ENCODE measurements at regions not wholly inside any gene's neighbourhood (a gene's known extent, or its start where the extent isn't known, plus 50 kb on each side); places are given as distances from the start of the nearest gene placed in this dataset.

DNA sequence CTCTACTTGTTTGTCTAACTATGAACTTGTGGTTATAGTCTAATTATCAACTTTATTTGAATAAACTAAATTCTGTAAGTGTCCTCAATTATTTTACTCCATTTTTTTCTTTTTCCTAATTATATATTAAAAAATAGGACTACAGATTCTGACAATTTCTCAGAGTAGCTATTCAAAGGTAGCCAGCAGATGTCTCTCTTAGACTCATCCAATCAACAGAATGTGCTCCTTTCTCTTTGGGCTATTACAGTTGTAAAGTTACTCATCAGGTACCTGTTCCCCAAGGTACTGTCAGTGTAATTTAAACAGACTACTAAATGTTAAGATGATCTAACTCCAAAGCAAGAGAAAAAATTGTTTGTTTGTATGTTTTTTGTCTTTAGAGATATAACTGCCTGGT lies 248.6 kb downstream of the PCDH18 start:
- H3K9me3 Mint-ChIP-seq (ENCODE audit: unreplicated experiment): no peaks in the 10 kb centered on the region
- no peak overlapping the region for H3K27ac Mint-ChIP-seq (ENCODE audit: unreplicated experiment)
- no peak for DNase-seq
- H3K4me3 Mint-ChIP-seq (ENCODE audit: unreplicated experiment): no peak overlapping the region
- TF ChIP-seq, protein P1, sequence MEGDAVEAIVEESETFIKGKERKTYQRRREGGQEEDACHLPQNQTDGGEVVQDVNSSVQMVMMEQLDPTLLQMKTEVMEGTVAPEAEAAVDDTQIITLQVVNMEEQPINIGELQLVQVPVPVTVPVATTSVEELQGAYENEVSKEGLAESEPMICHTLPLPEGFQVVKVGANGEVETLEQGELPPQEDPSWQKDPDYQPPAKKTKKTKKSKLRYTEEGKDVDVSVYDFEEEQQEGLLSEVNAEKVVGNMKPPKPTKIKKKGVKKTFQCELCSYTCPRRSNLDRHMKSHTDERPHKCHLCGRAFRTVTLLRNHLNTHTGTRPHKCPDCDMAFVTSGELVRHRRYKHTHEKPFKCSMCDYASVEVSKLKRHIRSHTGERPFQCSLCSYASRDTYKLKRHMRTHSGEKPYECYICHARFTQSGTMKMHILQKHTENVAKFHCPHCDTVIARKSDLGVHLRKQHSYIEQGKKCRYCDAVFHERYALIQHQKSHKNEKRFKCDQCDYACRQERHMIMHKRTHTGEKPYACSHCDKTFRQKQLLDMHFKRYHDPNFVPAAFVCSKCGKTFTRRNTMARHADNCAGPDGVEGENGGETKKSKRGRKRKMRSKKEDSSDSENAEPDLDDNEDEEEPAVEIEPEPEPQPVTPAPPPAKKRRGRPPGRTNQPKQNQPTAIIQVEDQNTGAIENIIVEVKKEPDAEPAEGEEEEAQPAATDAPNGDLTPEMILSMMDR (IDR thresholded peaks at IDR 0.05; ENCODE audit: partially characterized antibody, unreplicated experiment): no peak
- no peaks in the 10 kb centered on the region for H3K36me3 Mint-ChIP-seq (ENCODE audit: unreplicated experiment)
- no peaks in the 10 kb centered on the region for H3K4me1 Mint-ChIP-seq (ENCODE audit: low read depth, unreplicated experiment)
- H3K27me3 Mint-ChIP-seq (ENCODE audit: unreplicated experiment): no peaks in the 10 kb centered on the region

DNA sequence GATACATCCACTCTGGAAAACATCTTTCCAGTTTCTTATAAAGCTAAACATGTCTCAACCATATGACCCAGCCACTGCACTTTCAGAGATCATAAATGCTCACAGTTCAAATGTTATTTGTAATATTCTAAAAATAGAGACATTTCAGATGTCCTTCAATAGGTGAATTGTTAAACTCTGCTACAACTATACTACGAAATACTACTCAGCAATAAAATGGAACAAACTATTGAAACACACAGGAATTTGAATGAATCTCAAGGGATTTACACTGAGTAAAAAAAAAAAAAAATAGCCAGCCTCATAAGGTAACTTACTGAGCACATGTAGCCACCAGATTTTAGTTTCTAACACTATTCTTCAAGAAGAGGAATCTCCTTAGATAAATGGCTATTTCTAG lies 253.9 kb downstream of the PCDH18 start:
- Mint-ChIP-seq H3K4me3 (ENCODE audit: unreplicated experiment) (no peak overlapping the region), H3K4me1 (ENCODE audit: low read depth, unreplicated experiment) (no peaks in the 10 kb centered on the region), H3K27ac (ENCODE audit: unreplicated experiment) (no peak overlapping the region), H3K9me3 (ENCODE audit: unreplicated experiment) (no peaks in the 10 kb centered on the region), H3K27me3 (ENCODE audit: unreplicated experiment) (no peaks in the 10 kb centered on the region), H3K36me3 (ENCODE audit: unreplicated experiment) (no peaks in the 10 kb centered on the region)
- TF ChIP-seq, protein P1 (IDR thresholded peaks at IDR 0.05; ENCODE audit: partially characterized antibody, unreplicated experiment): no peak
- DNase-seq: no peak

DNA sequence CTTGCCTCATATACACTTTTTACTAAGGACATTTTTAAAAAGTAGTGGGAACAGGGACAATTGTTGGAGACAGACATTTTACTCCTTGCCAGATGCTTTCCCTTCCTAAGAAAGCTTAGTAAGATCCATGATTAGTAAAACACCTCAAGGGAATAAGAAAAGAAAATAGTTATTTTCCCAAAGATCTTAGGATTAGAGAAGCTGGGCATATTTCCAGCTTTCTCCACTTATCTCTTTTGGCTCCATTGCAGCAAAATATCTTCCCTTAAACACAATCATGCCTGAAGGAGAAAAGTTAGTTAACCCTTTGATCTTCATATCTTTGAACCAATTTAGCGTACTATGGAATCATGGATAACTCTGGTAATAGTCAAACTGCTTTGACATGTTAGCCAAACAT lies 257.9 kb downstream of the PCDH18 start:
- Mint-ChIP-seq H3K4me3 (ENCODE audit: unreplicated experiment) (no peak overlapping the region), H3K9me3 (ENCODE audit: unreplicated experiment) (no peaks in the 10 kb centered on the region), H3K4me1 (ENCODE audit: low read depth, unreplicated experiment) (no peaks in the 10 kb centered on the region), H3K27ac (ENCODE audit: unreplicated experiment) (no peak overlapping the region), H3K36me3 (ENCODE audit: unreplicated experiment) (no peaks in the 10 kb centered on the region), H3K27me3 (ENCODE audit: unreplicated experiment) (no peaks in the 10 kb centered on the region)
- TF ChIP-seq, protein P1 (IDR thresholded peaks at IDR 0.05; ENCODE audit: partially characterized antibody, unreplicated experiment): no peak
- DNase-seq: no peak

DNA sequence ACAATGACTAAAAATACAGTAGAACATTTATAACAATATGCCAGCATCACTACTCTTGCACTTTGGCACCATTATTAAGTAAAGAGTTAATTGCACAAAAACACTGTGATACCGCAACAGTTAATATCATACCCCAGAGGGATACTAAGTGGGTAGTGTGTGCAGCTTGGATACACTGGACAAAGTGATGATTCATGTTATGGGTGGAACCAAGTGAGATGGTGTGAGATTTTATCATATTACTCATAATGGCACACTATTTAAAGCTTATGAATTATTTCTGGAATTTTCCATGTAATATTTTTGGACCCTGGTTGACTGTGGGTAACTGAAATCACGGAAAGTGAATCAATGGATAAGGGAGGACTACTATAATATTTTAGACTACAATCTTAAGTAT lies 265.3 kb downstream of the PCDH18 start:
- no peak overlapping the region for H3K4me3 Mint-ChIP-seq (ENCODE audit: unreplicated experiment)
- no peaks in the 10 kb centered on the region for H3K27me3 Mint-ChIP-seq (ENCODE audit: unreplicated experiment)
- no peaks in the 10 kb centered on the region for H3K4me1 Mint-ChIP-seq (ENCODE audit: low read depth, unreplicated experiment)
- no peaks in the 10 kb centered on the region for H3K36me3 Mint-ChIP-seq (ENCODE audit: unreplicated experiment)
- DNase-seq: no peak
- no peaks in the 10 kb centered on the region for H3K9me3 Mint-ChIP-seq (ENCODE audit: unreplicated experiment)
- H3K27ac Mint-ChIP-seq (ENCODE audit: unreplicated experiment): no peak overlapping the region
- TF ChIP-seq, protein P1 (IDR thresholded peaks at IDR 0.05; ENCODE audit: partially characterized antibody, unreplicated experiment): no peak

DNA sequence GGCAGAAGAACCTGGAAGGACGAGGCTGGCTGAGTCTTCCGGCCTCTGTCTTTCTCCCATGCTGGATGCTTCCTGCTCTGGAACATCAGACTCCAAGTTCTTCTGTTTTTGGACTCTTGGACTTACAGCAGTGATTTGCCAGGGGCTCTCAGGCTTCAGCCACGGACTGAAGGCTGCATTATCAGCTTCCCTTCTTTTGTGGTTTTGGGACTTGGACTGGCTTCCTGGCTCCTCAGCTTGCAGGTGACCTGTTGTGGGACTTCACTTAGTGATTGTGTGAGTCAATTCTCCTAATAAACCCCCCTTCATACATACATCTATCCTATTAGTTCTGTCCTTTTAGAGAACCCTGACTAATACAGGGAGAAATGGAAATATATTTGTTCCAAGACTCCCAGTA lies 265.8 kb downstream of the PCDH18 start:
- Mint-ChIP-seq H3K4me1 (ENCODE audit: low read depth, unreplicated experiment) (no peaks in the 10 kb centered on the region), H3K9me3 (ENCODE audit: unreplicated experiment) (no peaks in the 10 kb centered on the region), H3K36me3 (ENCODE audit: unreplicated experiment) (no peaks in the 10 kb centered on the region), H3K27me3 (ENCODE audit: unreplicated experiment) (no peaks in the 10 kb centered on the region), H3K27ac (ENCODE audit: unreplicated experiment) (no peak overlapping the region), H3K4me3 (ENCODE audit: unreplicated experiment) (no peak overlapping the region)
- DNase-seq: no peak
- TF ChIP-seq, protein P1 (IDR thresholded peaks at IDR 0.05; ENCODE audit: partially characterized antibody, unreplicated experiment): no peak

Data from glutamatergic neuron (in vitro differentiated cells).